GM21423 (cell line): ENCODE measurements at regions not wholly inside any gene's neighbourhood (a gene's known extent, or its start where the extent isn't known, plus 50 kb on each side); places are given as distances from the start of the nearest gene placed in this dataset.

Experiments used
- ATAC-seq: cut with Tn5 transposase; IDR thresholded peaks from one replicate; pipeline ENCODE4 v1.9.1; 2021; ENCODE audit warnings: mild to moderate bottlenecking, moderate library complexity; ENCODE audit not compliant: unreplicated experiment

DNA sequence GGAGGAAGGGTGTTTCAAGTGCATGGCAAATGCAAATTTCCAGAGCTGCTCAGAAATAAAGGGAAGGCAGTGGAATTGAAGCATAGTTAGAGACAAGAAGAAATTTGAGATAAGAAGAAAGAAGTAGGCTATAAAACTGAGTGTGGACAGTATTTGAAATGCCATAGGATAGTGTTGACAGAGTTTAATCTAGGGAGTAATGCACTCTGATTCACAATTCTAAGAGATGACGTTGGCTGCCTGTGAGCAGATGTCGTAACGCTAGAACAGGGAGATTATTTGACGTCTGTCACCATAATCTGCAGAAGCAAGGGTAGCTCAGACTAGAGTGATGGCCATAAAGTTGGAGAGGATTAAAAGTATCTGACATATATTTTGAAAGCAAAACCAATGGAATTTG, 389.9 kb upstream of the KIRREL3 start:
- ATAC-seq, result no peak

DNA sequence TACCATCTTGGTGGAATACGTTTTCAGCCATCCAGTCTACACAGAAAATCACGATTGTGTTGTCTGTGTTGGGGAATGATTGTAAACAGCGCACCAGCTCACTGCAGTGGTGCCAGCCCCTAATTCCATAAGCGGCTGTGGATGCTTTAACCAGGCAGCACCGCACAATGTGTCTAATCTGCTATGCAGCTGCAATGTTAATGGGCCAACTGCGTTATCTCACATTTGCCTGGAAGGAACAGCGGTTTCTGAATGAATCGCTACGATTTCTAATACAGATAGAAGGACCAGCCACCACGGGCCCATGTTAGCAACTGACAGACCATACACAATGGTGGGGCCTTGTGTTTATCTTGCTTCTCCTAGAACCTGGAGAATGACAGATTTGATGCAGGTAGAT, 384.5 kb upstream of the KIRREL3 start:
- ATAC-seq, result no peak

DNA sequence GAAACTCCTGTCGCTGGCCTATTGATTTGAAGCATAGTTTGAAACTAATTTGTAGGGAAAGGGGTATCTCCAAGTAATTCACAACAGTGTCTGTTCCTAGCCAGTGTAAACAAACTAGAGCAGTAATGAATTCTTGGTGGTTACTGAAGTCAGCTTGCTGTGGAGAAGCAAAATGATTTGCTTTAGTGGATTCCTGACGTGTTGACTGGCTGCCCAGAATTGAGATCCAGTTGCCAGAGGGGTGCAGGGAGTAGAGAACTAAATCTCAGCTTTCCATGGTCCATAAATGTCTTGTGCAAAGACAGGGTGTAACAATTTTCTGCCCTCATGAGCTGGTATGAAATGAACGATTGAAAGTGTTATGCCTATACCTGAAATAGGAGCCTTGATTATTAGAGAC, 382.5 kb upstream of the KIRREL3 start:
- ATAC-seq, result no peak

DNA sequence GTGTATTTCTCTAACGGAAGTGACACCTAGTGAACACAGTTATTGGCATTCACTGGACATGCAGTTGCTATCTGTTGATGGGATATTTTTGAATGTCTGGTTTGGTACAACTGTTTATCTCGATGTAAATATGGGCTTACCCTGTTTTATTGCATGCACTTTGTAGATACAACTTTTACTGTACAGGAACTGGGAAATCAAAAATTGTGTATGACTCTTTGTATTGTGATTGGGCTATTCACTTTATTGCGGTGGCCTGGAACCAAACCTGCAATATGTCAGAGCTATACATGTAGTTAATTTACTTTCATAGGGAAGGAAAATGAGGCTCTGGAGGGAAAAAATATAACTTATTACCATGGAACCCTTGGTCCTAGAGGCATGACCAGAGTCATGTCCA, 380.7 kb upstream of the KIRREL3 start:
- no peak for ATAC-seq

DNA sequence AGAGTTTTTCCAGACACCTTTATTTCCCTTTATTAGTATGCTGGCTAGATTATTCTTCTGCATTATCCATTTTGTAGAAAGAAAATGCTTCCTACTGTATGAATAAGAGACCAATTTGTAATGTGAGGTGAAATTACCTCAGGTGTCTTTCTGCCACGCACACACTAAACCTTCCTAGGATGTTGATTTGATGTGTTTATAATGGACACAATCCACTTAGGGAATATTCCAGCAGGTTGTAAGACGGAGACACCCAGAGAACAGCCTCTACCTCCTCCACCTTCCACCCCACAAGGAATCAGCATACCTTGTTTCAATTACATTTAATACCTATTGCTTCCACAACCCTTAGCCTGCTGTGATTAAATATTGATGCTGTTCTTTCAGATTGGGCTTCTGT, 379.1 kb upstream of the KIRREL3 start:
- no peak for ATAC-seq

DNA sequence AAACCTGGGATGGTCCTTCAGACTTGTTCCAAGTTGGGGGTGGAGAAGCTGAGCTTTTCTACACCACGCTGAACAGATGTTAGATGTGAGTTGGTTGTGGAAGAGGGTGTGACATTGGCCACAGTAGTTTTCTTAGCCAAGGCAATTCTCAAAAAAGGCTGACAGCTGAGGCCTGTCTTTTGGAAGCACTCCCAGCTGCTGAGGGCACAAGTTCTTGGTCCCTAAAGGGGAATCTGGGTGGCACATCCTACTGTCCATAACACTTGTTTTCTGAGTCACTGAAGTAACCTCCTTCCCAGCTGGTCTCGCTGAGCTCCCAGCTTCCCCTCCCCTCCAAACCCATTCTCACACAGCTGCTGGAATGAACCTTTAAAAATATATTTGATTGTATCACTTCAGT, 375.7 kb upstream of the KIRREL3 start:
- ATAC-seq, result no peak

DNA sequence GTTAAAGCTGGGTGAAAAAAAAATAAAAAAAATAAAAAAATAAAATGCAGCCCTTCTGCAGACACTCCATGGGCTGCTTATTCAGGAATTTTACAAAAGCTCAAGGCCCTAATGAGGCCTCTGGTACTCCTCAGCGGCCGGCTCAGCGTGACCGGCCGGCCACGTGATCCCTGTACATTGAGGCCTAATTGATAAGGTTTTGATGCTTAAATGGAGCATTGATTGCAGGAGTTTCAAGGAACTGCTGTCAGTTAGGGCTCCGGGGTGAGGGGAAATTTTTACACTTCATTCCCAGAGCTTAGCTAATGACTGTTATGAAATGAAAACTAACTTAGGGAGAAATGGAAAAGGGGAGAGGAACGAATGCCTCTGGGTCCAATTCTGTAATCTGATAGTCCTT, 368.8 kb upstream of the KIRREL3 start:
- no peak for ATAC-seq

DNA sequence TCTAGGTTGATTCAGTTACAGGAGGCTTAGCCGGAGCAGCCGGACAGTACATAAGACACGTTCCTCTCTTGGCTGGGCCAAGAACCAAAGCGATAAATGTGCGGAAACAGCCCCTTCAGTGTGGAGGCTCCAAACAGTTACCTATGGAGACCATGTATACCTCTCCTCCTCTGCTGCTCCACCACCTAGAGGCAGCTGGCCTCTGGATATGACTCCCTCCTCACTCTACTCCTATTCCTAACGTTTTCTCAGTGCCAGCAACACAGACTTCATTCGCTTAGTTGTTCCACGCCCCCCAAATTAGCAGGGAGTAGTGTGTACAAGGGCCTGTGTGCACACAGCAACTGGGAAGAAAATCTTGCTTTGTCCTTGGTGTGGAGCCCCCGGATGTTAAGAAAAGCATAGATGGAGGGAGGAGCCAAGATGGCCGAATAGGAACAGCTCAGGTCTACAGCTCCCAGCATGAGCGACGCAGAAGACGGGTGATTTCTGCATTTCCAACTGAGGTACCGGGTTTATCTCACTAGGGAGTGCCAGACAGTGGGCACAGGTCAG, 362.3 kb upstream of the KIRREL3 start:
- ATAC-seq, result no peak

DNA sequence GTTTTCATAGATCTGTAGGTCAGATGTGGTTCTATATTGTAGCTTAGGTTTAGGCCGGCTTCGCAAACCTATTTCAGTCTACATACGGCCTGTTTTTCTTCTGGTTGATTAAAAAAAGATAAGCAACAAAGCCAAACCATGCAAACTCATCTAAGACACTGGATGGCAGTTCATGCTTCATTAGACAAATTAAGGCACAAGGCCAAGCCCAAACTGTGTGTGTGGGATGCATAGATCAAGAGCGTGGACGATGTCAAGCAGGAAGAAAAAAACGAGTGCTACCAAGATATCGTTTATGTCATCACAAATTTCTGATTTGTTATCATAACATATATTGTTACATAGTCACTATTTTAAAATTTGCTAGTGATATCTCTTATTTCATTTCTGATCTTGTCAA, 357.6 kb upstream of the KIRREL3 start:
- ATAC-seq, result no peak

DNA sequence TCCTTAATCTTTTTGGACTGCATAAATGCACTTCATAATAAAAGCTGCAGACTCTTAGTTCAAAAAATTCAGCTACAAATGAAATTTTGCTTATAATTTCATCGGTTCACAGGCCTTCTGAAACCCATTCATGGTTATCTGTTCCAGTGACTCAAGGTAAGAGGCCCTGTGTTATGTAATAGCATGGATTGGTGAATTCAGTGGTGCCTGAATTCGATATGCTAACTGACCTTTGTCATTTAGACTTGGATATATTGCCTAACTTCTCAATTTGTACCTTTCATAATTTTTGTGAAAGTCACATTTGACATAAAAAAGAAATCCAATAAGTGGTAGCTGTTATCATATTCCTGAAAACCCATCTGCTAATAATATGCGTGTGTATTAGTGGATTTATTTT, 349.9 kb upstream of the KIRREL3 start:
- no peak for ATAC-seq

DNA sequence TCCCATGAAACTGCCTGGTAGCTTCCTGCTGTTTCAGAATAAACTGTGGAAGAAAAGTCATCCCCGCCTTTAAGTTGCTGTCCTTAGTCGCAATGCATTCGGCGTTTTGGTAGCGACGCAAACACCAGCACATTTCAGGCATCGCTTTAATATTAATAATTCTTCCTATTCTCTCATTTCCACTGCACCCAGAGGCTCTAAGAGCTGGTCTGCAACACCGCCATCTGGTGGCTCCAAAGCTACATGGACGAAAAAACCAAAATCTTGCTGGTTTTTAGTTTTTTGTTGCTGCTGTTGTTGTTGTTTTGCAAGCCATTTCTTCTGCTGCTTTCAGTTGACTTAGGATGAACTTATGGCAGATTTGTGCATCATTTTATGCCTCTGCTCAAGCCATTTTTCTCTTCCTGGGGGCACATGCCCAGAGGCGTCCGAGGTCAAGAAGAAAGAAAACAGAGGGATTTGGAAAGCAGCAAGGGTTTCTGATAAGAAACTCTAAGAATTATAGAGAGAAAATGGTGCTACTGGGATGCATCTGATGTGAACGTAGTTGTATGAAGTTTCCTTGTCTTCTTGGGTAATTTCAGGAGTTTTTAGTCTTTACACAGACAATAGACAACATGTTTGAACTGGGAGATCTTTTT, 345.4 kb upstream of the KIRREL3 start:
- peak; percentile 46 for ATAC-seq

DNA sequence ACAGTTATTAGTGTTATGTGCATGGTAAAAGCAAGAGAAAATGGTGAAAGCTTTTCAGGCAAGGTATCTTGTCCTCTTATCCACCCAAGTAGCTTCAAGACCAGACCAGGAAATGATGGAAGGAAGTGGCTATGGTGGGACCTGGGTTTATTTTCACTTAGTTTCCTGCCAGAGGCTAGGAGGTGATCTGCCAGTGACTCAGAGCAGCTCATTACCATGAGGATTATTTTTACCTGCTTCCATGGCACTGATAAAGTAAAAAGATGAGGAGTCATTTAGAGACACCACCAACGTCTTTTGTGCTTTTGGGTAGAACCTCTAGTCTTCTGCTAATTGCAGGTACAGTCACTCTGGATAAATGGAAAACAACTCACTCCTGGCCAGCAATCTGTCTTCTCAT, 339.9 kb upstream of the KIRREL3 start:
- no peak for ATAC-seq

DNA sequence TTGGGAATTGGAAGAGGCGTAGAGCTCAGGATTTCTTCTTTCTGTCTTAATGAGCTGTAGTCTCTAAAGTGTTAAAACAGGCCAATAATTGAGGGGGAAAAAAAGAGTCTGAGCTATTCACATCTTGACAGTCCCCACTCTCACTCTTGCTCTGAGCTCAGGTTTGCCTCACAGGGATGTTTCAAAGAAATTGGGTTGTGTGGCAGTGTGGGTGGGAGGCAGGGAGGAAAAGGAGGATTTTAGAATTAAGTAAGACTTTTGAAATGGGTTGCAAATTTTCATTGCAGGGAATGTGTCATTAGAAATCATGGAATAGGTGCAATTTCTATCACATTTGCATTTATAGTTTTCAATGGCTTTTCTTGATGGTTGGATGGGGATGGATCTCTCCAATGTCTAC, 338.8 kb upstream of the KIRREL3 start:
- ATAC-seq, result no peak

DNA sequence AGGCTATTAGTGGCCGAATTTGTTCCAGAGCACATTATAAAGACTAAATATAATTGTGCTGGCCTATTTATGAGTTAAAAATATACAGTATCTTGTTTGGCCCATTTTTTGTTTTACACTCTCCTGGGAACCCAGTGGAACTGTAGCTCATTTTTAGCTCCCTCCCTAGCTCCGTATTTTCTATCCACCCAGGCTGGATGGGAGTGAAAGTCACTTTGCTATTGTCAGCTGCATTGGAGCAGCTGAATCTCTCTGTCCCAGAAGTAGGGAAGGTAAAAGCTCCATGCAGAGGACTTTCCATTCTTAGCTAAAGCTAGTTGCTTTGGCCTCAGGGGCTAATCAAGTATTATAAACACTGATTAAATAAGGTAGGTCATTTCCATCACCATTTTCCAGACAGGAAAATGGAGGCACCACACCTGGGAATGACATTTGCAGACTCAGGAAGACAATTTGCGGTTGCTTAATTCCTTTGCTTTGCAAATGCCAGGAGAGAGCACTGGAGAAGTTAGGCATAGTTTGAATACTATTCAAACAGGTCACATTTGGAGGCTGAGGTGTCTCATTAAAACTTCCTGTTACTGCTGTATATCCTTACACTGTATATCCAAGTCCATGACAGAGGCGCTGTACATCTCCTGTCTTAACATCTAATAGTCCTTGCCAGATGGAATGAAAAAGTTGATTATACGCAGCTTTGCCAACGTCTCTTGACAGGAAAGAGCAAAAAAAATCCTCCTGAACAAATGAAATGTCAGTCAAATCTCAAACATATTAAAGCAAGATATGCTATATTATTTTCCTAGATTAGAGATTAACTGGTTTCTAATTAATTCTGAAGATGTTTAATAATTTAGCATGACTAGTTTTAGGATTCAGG, 338.1 kb upstream of the KIRREL3 start:
- ATAC-seq, result no peak

DNA sequence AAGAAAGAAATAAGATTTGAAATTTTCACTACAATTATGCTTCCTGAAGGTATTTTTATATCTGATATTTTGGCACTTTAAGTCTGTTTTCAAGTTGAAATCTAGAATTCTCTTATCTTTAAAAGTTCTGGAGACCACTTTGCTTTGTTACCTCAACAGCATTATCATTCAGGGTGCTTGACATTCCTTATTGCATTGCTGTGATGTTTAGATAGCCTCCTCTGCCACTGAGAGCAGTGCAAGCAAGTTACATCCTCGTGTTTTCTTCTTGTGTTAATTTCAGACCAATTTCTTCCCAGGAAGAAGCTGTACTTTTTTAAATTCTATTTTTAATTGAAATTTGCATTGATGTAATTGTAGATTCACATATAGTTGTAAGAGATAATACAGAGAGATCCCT, 333.9 kb upstream of the KIRREL3 start:
- ATAC-seq, result no peak

DNA sequence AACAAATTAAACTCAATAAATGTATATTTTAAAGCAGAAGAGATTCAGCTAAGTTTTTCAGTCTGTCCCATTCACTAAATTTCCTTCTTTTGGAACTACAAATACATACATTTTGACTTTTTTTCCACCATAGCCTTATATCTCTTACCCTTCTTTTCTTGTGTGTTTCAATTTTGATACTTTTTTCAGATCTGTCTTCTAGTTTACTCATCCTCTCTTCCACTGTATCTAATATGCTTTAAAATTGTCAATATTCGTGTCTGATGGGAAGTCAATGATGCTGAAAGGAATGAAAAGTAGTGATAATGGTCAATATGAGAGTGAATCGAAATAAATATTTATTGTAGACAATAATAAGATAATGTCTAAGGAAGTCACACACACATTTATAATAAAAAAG, 332.3 kb upstream of the KIRREL3 start:
- ATAC-seq, result no peak

DNA sequence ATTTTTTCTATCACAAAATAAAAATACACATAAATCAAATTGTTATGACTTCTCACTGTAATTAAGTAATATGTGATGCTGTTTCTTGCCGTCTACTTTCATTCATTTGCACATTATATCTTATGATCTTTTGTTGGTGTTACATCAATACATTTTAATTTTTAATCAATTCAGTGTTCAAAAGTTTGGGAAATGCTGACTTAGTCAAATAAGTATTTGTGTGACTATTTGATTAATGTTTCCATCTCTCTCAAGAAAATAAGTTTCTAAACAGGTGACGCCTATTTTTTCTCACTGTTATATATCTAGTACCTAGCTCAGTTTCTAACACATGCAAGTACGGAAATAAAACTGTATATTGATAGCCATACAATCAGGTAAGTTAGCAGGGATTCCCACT, 329.5 kb upstream of the KIRREL3 start:
- no peak for ATAC-seq

DNA sequence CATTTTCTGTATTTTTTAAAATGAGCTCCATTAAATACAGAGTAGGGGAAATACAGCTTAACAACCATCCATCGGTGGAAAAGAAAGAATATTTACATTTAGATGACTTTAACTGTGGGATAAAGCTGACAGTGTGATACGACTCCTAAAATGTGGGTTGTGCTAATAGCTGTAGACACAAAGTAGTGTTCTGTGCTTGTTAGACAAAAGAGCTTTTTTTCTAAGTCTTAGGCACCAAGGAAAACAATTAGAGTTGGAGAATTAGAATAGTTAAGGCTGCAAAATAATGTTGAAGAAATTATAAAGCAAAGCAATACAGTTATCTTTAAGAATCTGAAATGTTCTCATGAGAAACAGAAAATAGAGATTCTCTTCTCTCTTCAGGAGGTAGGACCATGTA, 307.7 kb upstream of the KIRREL3 start:
- no peak for ATAC-seq

DNA sequence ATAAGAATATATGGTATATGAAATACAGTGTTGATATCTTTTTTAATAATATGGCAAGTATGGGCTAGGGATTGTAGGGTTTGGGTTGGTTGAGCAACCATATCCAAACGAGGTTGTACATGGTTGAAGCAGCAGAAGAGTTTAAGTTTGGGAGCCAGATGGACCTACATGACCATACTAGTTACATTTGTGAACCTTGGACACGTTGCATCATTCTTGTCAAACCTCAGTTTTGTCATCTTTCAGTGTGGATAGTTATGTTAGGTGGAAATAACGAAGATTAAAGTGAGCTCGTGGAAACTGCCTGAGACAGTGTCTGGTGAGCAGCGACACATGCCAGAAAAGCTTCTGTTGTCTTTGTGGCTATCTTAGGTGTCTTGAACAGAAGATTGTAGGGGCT, 307.1 kb upstream of the KIRREL3 start:
- ATAC-seq, result no peak

DNA sequence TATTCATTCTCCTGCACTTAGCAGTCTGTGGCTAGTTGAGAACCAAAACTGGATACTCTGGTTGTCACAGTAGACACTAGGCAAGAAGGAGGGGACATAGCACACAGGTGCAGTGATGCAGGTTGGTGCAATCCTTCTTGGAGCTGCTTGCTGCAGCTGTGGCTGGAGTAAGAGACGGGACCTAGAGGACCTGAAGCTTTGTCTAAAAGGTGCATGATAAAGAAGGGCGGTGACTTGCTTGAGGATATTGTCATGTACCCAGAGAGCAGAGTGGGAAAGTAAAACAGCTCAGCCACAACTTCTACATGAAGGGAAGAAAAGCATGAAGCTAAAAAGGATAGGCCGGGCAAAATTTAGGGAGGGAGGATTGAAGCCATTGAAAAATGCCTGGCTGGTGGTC, 304.1 kb upstream of the KIRREL3 start:
- ATAC-seq, result no peak

DNA sequence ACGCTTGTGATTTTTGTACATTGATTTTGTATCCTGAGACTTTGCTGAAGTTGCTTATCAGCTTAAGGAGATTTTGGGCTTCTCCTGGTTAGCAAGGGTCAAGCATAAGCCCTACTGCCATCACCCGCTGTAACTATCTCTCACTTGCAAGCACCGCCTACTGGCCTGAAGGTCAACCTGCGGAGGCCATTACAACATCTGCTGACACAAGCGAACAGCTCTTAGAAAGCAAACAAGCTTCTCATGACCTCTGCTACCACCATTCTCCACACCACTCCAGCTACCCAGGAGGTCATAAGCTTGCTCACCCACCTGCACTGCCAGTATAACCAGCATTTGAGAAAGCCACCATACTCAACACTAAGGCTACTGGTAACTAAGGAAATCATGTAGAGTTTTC, 288.4 kb upstream of the KIRREL3 start:
- ATAC-seq, result no peak

DNA sequence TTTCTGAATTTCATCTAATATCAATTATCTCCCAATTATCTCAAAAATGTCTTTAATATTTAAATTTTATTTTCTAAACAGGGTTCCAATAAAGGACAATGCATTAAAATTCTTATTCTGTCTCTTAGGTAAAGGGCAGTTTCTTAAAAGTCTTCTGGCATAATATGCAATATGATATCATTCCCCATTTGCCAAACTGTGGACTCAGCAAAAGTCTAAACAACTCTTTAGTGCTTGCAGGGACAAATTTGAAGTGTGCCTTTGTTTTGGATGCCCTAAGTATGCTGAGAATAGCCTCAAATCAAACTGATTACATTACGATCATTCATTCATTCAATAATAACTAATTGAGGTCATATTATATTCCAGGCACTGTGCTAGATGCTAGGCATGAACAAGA, 281.0 kb upstream of the KIRREL3 start:
- ATAC-seq, result no peak
